ENCODE measurements at regions not wholly inside any gene's neighbourhood (a gene's known extent, or its start where the extent isn't known, plus 50 kb on each side); places are given as distances from the start of the nearest gene placed in this dataset.

GRCh38 chr11:15419696-15420095 lies 305.0 kb downstream of the INSC start:
- no peak overlapping the region for H3K4me3 ChIP-seq
- WGBS, 2 donors: 68 to 79% methylated on average over 1 of the region's 1 CpG
- no peaks in the 10 kb centered on the region for H3K4me1 ChIP-seq
- ATAC-seq (no peak), DNase-seq (no peak), FAIRE-seq (no peak)
- no peaks in the 10 kb centered on the region for H3K27me3 ChIP-seq
- intact Hi-C loops (cut with DNase I): no loop called here
- TF ChIP-seq CTCF (IDR thresholded peaks at IDR 0.05): no peak
- no peaks in the 10 kb centered on the region for H3K36me3 ChIP-seq
- H3K9me3 ChIP-seq: no peaks in the 10 kb centered on the region
- no peak overlapping the region for H3K27ac ChIP-seq

GRCh38 chr11:15430381-15430780 lies 315.7 kb downstream of the INSC start:
- Histone ChIP-seq H3K9me3 (no peaks in the 10 kb centered on the region), H3K36me3 (no peaks in the 10 kb centered on the region), H3K4me3 (no peak overlapping the region), H3K27ac (no peak overlapping the region), H3K27me3 (no peaks in the 10 kb centered on the region), H3K4me1 (no peaks in the 10 kb centered on the region)
- TF ChIP-seq CTCF (IDR thresholded peaks at IDR 0.05): no peak
- intact Hi-C loops (cut with DNase I): no loop called here
- DNase-seq (no peak), FAIRE-seq (no peak), ATAC-seq (no peak)
- 88 to 95% methylated on average over 3 of the region's 3 CpGs for WGBS, 2 donors

GRCh38 chr11:15434529-15434928 lies 319.8 kb downstream of the INSC start:
- ATAC-seq (no peak), DNase-seq (no peak), FAIRE-seq (no peak)
- Histone ChIP-seq H3K4me1 (peaks cover 0 to 6% (median 0%) of the 10 kb centered on the region in 3 donors), H3K36me3 (no peaks in the 10 kb centered on the region), H3K27me3 (no peaks in the 10 kb centered on the region), H3K9me3 (no peaks in the 10 kb centered on the region), H3K4me3 (no peak overlapping the region), H3K27ac (no peak overlapping the region)
- intact Hi-C loops (cut with DNase I): no loop called here
- TF ChIP-seq CTCF (IDR thresholded peaks at IDR 0.05): no peak
- WGBS, 2 donors: 26 to 39% methylated on average over 3 of the region's 3 CpGs

GRCh38 chr11:15446315-15446714 lies 331.6 kb downstream of the INSC start:
- H3K4me3 ChIP-seq: no peak overlapping the region
- H3K27ac ChIP-seq: no peak overlapping the region
- no peaks in the 10 kb centered on the region for H3K4me1 ChIP-seq
- WGBS, 2 donors: 76 to 81% methylated on average over 4 of the region's 4 CpGs
- no peaks in the 10 kb centered on the region for H3K36me3 ChIP-seq
- FAIRE-seq (no peak), ATAC-seq (no peak), DNase-seq (no peak)
- no peaks in the 10 kb centered on the region for H3K9me3 ChIP-seq
- intact Hi-C loops (cut with DNase I): no loop called here
- peaks cover 0 to 3% (median 0%) of the 10 kb centered on the region in 4 donors for H3K27me3 ChIP-seq
- no peak for TF ChIP-seq CTCF (IDR thresholded peaks at IDR 0.05)

- TF ChIP-seq CTCF (IDR thresholded peaks at IDR 0.05): no peak
- ATAC-seq (no peak), FAIRE-seq (no peak), DNase-seq (no peak)
- intact Hi-C loops (cut with DNase I): no loop called here
- no peak overlapping the region for H3K27ac ChIP-seq
- no peaks in the 10 kb centered on the region for H3K9me3 ChIP-seq
- WGBS, 2 donors: 74 to 80% methylated on average over 3 of the region's 3 CpGs
- H3K27me3 ChIP-seq: peaks cover 0 to 3% (median 0%) of the 10 kb centered on the region in 4 donors
- no peak overlapping the region for H3K4me3 ChIP-seq
- H3K4me1 ChIP-seq: no peaks in the 10 kb centered on the region
- no peaks in the 10 kb centered on the region for H3K36me3 ChIP-seq
Observed at GRCh38 chr11:15446929-15447328, 332.2 kb downstream of the INSC start.
